Panc1 (cell line): ENCODE measurements at regions not wholly inside any gene's neighbourhood (a gene's known extent, or its start where the extent isn't known, plus 50 kb on each side); places are given as distances from the start of the nearest gene placed in this dataset.

ENCODE experiments used
- ATAC-seq: fragments of 200-7000 bp; cut with Tn5 transposase; 2 replicates; pipeline ENCODE4 v1.9.1; 2020; ENCODE audit warnings: mild to moderate bottlenecking, moderate library complexity
- BruUV-seq: library from RNA; stranded (reverse); fragments of 400-500 nt; replicated peaks from 2 replicates; lab custom pipeline; 2021; lab: Mats Ljungman, UMichigan
- CTCF ChIA-PET: fragments of 300-600 bp; sonication (Branson Sonifier 250); formaldehyde crosslinking; loops from one replicate; lab custom pipeline; 2022; ENCODE audit warnings: antibody characterized with exemption; lab: Charles Lee
- POLR2A ChIA-PET: fragments of 300-600 bp; sonication (Branson Sonifier 250); formaldehyde crosslinking; loops from one replicate; lab custom pipeline; 2022; ENCODE audit warnings: antibody characterized with exemption; lab: Charles Lee
- DNase-seq: peaks from one replicate; pipeline ENCODE4 v3.0.0-alpha.2; 2010; ENCODE audit warnings: low read depth, low spot score
- H3K27ac ChIP-seq: 2 replicates; pipeline ENCODE4 v1.5.1; 2011; ENCODE audit warnings: mild to moderate bottlenecking, low read length, inconsistent platforms
- H3K27me3 ChIP-seq: fragments of 200-500 bp; sonication (Bioruptor generic); 2 replicates; pipeline ENCODE4 v1.6.0; 2014; ENCODE audit warnings: low read length, inconsistent platforms; ENCODE audit not compliant: control insufficient read depth, insufficient read depth
- H3K36me3 ChIP-seq: fragments of 200-500 bp; sonication (Bioruptor generic); 2 replicates; pipeline ENCODE4 v1.5.1; 2014; ENCODE audit warnings: inconsistent platforms, mild to moderate bottlenecking, low read length, moderate library complexity; ENCODE audit not compliant: control insufficient read depth, insufficient read depth
- H3K4me1 ChIP-seq: 2 replicates; pipeline ENCODE4 v1.5.1; 2011; ENCODE audit warnings: inconsistent platforms, mild to moderate bottlenecking, low read length, moderate library complexity; ENCODE audit not compliant: control insufficient read depth, insufficient read depth
- H3K4me3 ChIP-seq, 2 experiments: 2 replicates each; pipeline ENCODE4 v1.5.1; 2011 to 2012; ENCODE audit warnings: low read depth in 2 of 2, low read length in 2 of 2, mild to moderate bottlenecking in 2 of 2, inconsistent platforms in 1 of 2, moderate library complexity in 1 of 2
- H3K9me3 ChIP-seq: fragments of 200-500 bp; sonication (Bioruptor generic); 2 replicates; pipeline ENCODE4 v1.5.1; 2014; ENCODE audit warnings: low read depth, mild to moderate bottlenecking, inconsistent platforms, low read length, moderate library complexity; ENCODE audit not compliant: control insufficient read depth, insufficient read depth
- POLR2AphosphoS5 ChIP-seq: IDR thresholded peaks from 2 replicates; pipeline ENCODE4 v1.6.1; 2012; ENCODE audit warnings: mild to moderate bottlenecking, low read depth, low read length, moderate library complexity
- SIN3A ChIP-seq: IDR thresholded peaks from 2 replicates; pipeline ENCODE4 v1.6.1; 2012; ENCODE audit warnings: low read depth, mild to moderate bottlenecking, low read length, moderate library complexity, borderline replicate concordance; ENCODE audit not compliant: insufficient read depth
- TCF7L2 ChIP-seq: IDR thresholded peaks from 2 replicates; pipeline ENCODE4 v1.6.1; 2011; ENCODE audit warnings: mild to moderate bottlenecking, low read depth, low read length, inconsistent platforms
- in situ Hi-C: cut with HindIII; loops from 2 replicates; pipeline ENCODE4 v1.10.0; 2016; ENCODE audit warnings: low sequenced_read_pairs, low pct_unique_long_range_greater_than_20kb
- intact Hi-C: fragments of 100-400 bp; cut with micrococcal nuclease; formaldehyde crosslinking; loops from one replicate; pipeline ENCODE4 v1.10.0; 2022; ENCODE audit not compliant: unreplicated experiment
- TF ChIP-seq, protein P1 (sequence below): fragments of 450-650 bp; IDR thresholded peaks from 2 replicates; pipeline ENCODE4 v1.5.1; 2017; ENCODE audit warnings: mild to moderate bottlenecking
- TF ChIP-seq, protein P2 (sequence below), 2 experiments: IDR thresholded peaks; 2 replicates each; pipeline ENCODE4 v1.6.1; 2011 to 2012; ENCODE audit warnings: low read depth in 2 of 2, control low read depth in 1 of 2, low read length in 1 of 2, mild to moderate bottlenecking in 1 of 2, moderate library complexity in 1 of 2; ENCODE audit not compliant: insufficient read depth in 1 of 2

DNA sequence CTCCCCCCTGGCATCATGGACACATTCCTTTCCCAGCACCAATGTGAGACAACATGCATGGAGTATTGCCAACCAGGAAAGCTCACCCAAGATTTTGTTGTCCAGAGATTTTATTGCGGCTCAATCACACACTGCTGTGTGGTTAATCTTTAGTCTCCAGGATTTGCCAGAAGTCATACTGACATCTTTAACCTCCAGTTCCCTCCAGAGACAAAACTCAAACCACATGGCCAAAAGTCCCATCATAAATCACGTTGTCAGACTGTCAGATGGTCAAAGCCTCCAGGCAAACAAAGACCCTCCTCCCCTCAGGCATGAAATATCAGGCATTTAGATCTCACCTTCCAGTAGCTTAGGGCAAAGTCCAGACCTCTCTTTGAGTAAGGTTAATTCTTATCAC is 97.3 kb upstream of the OPRM1 start:
- BruUV-seq = no TSS peak
- in situ Hi-C loops = no loop called here
- Histone ChIP-seq H3K27ac (no peak overlapping the region), H3K4me3 (no peak overlapping the region), H3K27me3 (no peaks in the 10 kb centered on the region), H3K4me1 (no peaks in the 10 kb centered on the region), H3K36me3 (no peaks in the 10 kb centered on the region), H3K9me3 (no peaks in the 10 kb centered on the region)
- intact Hi-C loops = no loop called here
- DNase-seq = no peak
- ChIA-PET POLR2A (no interaction called here), CTCF (no interaction called here)
- TF ChIP-seq, protein P1, sequence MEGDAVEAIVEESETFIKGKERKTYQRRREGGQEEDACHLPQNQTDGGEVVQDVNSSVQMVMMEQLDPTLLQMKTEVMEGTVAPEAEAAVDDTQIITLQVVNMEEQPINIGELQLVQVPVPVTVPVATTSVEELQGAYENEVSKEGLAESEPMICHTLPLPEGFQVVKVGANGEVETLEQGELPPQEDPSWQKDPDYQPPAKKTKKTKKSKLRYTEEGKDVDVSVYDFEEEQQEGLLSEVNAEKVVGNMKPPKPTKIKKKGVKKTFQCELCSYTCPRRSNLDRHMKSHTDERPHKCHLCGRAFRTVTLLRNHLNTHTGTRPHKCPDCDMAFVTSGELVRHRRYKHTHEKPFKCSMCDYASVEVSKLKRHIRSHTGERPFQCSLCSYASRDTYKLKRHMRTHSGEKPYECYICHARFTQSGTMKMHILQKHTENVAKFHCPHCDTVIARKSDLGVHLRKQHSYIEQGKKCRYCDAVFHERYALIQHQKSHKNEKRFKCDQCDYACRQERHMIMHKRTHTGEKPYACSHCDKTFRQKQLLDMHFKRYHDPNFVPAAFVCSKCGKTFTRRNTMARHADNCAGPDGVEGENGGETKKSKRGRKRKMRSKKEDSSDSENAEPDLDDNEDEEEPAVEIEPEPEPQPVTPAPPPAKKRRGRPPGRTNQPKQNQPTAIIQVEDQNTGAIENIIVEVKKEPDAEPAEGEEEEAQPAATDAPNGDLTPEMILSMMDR = no peak
- no peak for TF ChIP-seq POLR2AphosphoS5
- TF ChIP-seq, protein P2, sequence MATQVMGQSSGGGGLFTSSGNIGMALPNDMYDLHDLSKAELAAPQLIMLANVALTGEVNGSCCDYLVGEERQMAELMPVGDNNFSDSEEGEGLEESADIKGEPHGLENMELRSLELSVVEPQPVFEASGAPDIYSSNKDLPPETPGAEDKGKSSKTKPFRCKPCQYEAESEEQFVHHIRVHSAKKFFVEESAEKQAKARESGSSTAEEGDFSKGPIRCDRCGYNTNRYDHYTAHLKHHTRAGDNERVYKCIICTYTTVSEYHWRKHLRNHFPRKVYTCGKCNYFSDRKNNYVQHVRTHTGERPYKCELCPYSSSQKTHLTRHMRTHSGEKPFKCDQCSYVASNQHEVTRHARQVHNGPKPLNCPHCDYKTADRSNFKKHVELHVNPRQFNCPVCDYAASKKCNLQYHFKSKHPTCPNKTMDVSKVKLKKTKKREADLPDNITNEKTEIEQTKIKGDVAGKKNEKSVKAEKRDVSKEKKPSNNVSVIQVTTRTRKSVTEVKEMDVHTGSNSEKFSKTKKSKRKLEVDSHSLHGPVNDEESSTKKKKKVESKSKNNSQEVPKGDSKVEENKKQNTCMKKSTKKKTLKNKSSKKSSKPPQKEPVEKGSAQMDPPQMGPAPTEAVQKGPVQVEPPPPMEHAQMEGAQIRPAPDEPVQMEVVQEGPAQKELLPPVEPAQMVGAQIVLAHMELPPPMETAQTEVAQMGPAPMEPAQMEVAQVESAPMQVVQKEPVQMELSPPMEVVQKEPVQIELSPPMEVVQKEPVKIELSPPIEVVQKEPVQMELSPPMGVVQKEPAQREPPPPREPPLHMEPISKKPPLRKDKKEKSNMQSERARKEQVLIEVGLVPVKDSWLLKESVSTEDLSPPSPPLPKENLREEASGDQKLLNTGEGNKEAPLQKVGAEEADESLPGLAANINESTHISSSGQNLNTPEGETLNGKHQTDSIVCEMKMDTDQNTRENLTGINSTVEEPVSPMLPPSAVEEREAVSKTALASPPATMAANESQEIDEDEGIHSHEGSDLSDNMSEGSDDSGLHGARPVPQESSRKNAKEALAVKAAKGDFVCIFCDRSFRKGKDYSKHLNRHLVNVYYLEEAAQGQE (IDR thresholded peaks at IDR 0.05; ENCODE audit: insufficient read depth in 1 of 2, low read depth in 2 of 2, low read length in 1 of 2) = no peak
- no peak for TF ChIP-seq TCF7L2
- TF ChIP-seq SIN3A = no peak
- no peak for ATAC-seq

DNA sequence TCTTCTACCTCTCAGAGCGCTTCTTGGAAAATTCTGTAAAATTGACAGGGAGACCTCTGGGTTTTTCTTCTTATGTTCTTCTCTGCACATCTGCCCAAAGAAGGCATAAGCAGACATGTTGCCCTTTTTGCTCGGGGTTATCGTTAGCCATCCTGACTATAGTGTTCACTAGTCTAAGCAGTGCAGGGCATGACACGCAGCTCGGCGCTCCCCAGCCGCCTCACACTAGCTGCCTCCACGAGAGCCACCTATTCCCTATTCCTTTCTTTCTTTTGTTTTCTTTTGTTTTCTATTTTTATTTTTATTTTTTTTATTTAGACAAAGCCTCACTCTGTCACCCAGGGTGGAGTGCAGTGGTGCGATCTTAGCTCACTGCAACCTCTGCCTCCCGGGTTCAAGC is 100.2 kb upstream of the OPRM1 start:
- no peak for ATAC-seq
- intact Hi-C loops = no loop called here
- no peak overlapping the region for H3K4me3 ChIP-seq
- H3K27ac ChIP-seq = no peak overlapping the region
- no peaks in the 10 kb centered on the region for H3K9me3 ChIP-seq
- CTCF ChIA-PET = no interaction called here
- TF ChIP-seq TCF7L2 (no peak), SIN3A (no peak), POLR2AphosphoS5 (no peak)
- TF ChIP-seq, protein P1 = no peak
- TF ChIP-seq, protein P2 (IDR thresholded peaks at IDR 0.05; ENCODE audit: insufficient read depth in 1 of 2, low read depth in 2 of 2, low read length in 1 of 2) = no peak
- no peaks in the 10 kb centered on the region for H3K27me3 ChIP-seq
- H3K36me3 ChIP-seq = no peaks in the 10 kb centered on the region
- H3K4me1 ChIP-seq = no peaks in the 10 kb centered on the region
- in situ Hi-C loops = no loop called here
- no peak for DNase-seq
- no TSS peak for BruUV-seq
- POLR2A ChIA-PET = no interaction called here
